HG03565 (cell line): ENCODE measurements at regions not wholly inside any gene's neighbourhood (a gene's known extent, or its start where the extent isn't known, plus 50 kb on each side); places are given as distances from the start of the nearest gene placed in this dataset.
"Not testable (repeated sequence)": the region's sequence is repeated elsewhere in the genome, so short reads cannot be mapped to it uniquely, and the experiment has no call there.

Experiments used
- ATAC-seq: cut with Tn5 transposase; IDR thresholded peaks from one replicate; pipeline ENCODE4 v1.9.1; 2021; ENCODE audit warnings: mild to moderate bottlenecking, moderate library complexity; ENCODE audit not compliant: unreplicated experiment

GRCh38 chr4:31416498-31416897 lies 696.3 kb downstream of the PCDH7 start:
- no peak for ATAC-seq

- no peak for ATAC-seq
Observed at GRCh38 chr4:31417040-31417439, 696.9 kb downstream of the PCDH7 start.

- ATAC-seq, result no peak
Observed at GRCh38 chr4:31422006-31422405, 701.8 kb downstream of the PCDH7 start.

- ATAC-seq, result no peak
Observed at GRCh38 chr4:31427691-31428090, 707.5 kb downstream of the PCDH7 start.

GRCh38 chr4:31442236-31442635 lies 722.1 kb downstream of the PCDH7 start:
- no peak for ATAC-seq

- no peak for ATAC-seq
Observed at GRCh38 chr4:31445526-31445925, 725.4 kb downstream of the PCDH7 start.

GRCh38 chr4:31455612-31456011 lies 735.4 kb downstream of the PCDH7 start:
- no peak for ATAC-seq

- no peak for ATAC-seq
Observed at GRCh38 chr4:31458813-31459212, 738.6 kb downstream of the PCDH7 start.

GRCh38 chr4:31461421-31461820 lies 741.3 kb downstream of the PCDH7 start:
- ATAC-seq, result no peak

- ATAC-seq, result no peak
Observed at GRCh38 chr4:31467781-31468180, 747.6 kb downstream of the PCDH7 start.

GRCh38 chr4:31474221-31474620 lies 754.1 kb downstream of the PCDH7 start:
- no peak for ATAC-seq

- ATAC-seq, result no peak
Observed at GRCh38 chr4:31482691-31483090, 762.5 kb downstream of the PCDH7 start.

GRCh38 chr4:31499216-31499615 lies 779.0 kb downstream of the PCDH7 start:
- ATAC-seq, result not testable (repeated sequence)

GRCh38 chr4:31516520-31516919 lies 796.4 kb downstream of the PCDH7 start:
- ATAC-seq, result no peak

- no peak for ATAC-seq
Observed at GRCh38 chr4:31518796-31519250, 798.7 kb downstream of the PCDH7 start.

- no peak for ATAC-seq
Observed at GRCh38 chr4:31530555-31530954, 810.4 kb downstream of the PCDH7 start.

GRCh38 chr4:31538877-31539276 lies 818.7 kb downstream of the PCDH7 start:
- ATAC-seq, result no peak

- ATAC-seq, result no peak
Observed at GRCh38 chr4:31539284-31540069, 819.3 kb downstream of the PCDH7 start.

GRCh38 chr4:31545330-31545729 lies 825.2 kb downstream of the PCDH7 start:
- ATAC-seq, result no peak

- no peak for ATAC-seq
Observed at GRCh38 chr4:31545755-31546154, 825.6 kb downstream of the PCDH7 start.

GRCh38 chr4:31548021-31548420 lies 827.9 kb downstream of the PCDH7 start:
- ATAC-seq, result no peak

- ATAC-seq, result no peak
Observed at GRCh38 chr4:31548823-31549222, 828.7 kb downstream of the PCDH7 start.

GRCh38 chr4:31549256-31549655 lies 829.1 kb downstream of the PCDH7 start:
- ATAC-seq, result no peak
